Mammary epithelial cell (primary cell): ENCODE measurements at regions not wholly inside any gene's neighbourhood (a gene's known extent, or its start where the extent isn't known, plus 50 kb on each side); places are given as distances from the start of the nearest gene placed in this dataset.

Experiments
- CTCF ChIP-seq, 2 donors: IDR thresholded peaks in 1 of 2; conservative IDR thresholded peaks in 1 of 2; 2 replicates each; pipeline ENCODE4 v1.5.1; 2011 to 2012; ENCODE audit warnings: inconsistent platforms in 2 of 2, low read length in 2 of 2, mild to moderate bottlenecking in 2 of 2, control low read depth in 1 of 2, low read depth in 1 of 2; ENCODE audit not compliant: insufficient read depth in 1 of 2; ENCODE audit errors: extremely low read depth in 1 of 2
- EZH2 ChIP-seq: IDR thresholded peaks from 2 replicates; pipeline ENCODE4 v1.6.1; 2012; ENCODE audit warnings: low read length, inconsistent platforms, borderline replicate concordance

GRCh38 chr4:129352480-129352879 lies 256.5 kb downstream of the C4orf33 start:
- TF ChIP-seq EZH2 = no peak
- no peak for TF ChIP-seq CTCF (conservative IDR thresholded peaks at IDR 0.05 in 1 of 2, IDR thresholded peaks at IDR 0.05 in 1 of 2; ENCODE audit: extremely low read depth in 1 of 2, insufficient read depth in 1 of 2, low read depth in 1 of 2, low read length in 2 of 2)
